Panc1 (cell line): ENCODE measurements at regions not wholly inside any gene's neighbourhood (a gene's known extent, or its start where the extent isn't known, plus 50 kb on each side); places are given as distances from the start of the nearest gene placed in this dataset.

Experiments used
- ATAC-seq: fragments of 200-7000 bp; cut with Tn5 transposase; 2 replicates; pipeline ENCODE4 v1.9.1; 2020; ENCODE audit warnings: mild to moderate bottlenecking, moderate library complexity
- BruUV-seq: library from RNA; stranded (reverse); fragments of 400-500 nt; replicated peaks from 2 replicates; lab custom pipeline; 2021; lab: Mats Ljungman, UMichigan
- CTCF ChIA-PET: fragments of 300-600 bp; sonication (Branson Sonifier 250); formaldehyde crosslinking; loops from one replicate; lab custom pipeline; 2022; ENCODE audit warnings: antibody characterized with exemption; lab: Charles Lee
- POLR2A ChIA-PET: fragments of 300-600 bp; sonication (Branson Sonifier 250); formaldehyde crosslinking; loops from one replicate; lab custom pipeline; 2022; ENCODE audit warnings: antibody characterized with exemption; lab: Charles Lee
- DNase-seq: peaks from one replicate; pipeline ENCODE4 v3.0.0-alpha.2; 2010; ENCODE audit warnings: low read depth, low spot score
- H3K27ac ChIP-seq: 2 replicates; pipeline ENCODE4 v1.5.1; 2011; ENCODE audit warnings: mild to moderate bottlenecking, low read length, inconsistent platforms
- H3K27me3 ChIP-seq: fragments of 200-500 bp; sonication (Bioruptor generic); 2 replicates; pipeline ENCODE4 v1.6.0; 2014; ENCODE audit warnings: low read length, inconsistent platforms; ENCODE audit not compliant: control insufficient read depth, insufficient read depth
- H3K36me3 ChIP-seq: fragments of 200-500 bp; sonication (Bioruptor generic); 2 replicates; pipeline ENCODE4 v1.5.1; 2014; ENCODE audit warnings: inconsistent platforms, mild to moderate bottlenecking, low read length, moderate library complexity; ENCODE audit not compliant: control insufficient read depth, insufficient read depth
- H3K4me1 ChIP-seq: 2 replicates; pipeline ENCODE4 v1.5.1; 2011; ENCODE audit warnings: inconsistent platforms, mild to moderate bottlenecking, low read length, moderate library complexity; ENCODE audit not compliant: control insufficient read depth, insufficient read depth
- H3K4me3 ChIP-seq, 2 experiments: 2 replicates each; pipeline ENCODE4 v1.5.1; 2011 to 2012; ENCODE audit warnings: low read depth in 2 of 2, low read length in 2 of 2, mild to moderate bottlenecking in 2 of 2, inconsistent platforms in 1 of 2, moderate library complexity in 1 of 2
- H3K9me3 ChIP-seq: fragments of 200-500 bp; sonication (Bioruptor generic); 2 replicates; pipeline ENCODE4 v1.5.1; 2014; ENCODE audit warnings: low read depth, mild to moderate bottlenecking, inconsistent platforms, low read length, moderate library complexity; ENCODE audit not compliant: control insufficient read depth, insufficient read depth
- CTCF ChIP-seq: fragments of 450-650 bp; IDR thresholded peaks from 2 replicates; pipeline ENCODE4 v1.5.1; 2017; ENCODE audit warnings: mild to moderate bottlenecking
- POLR2AphosphoS5 ChIP-seq: IDR thresholded peaks from 2 replicates; pipeline ENCODE4 v1.6.1; 2012; ENCODE audit warnings: mild to moderate bottlenecking, low read depth, low read length, moderate library complexity
- SIN3A ChIP-seq: IDR thresholded peaks from 2 replicates; pipeline ENCODE4 v1.6.1; 2012; ENCODE audit warnings: low read depth, mild to moderate bottlenecking, low read length, moderate library complexity, borderline replicate concordance; ENCODE audit not compliant: insufficient read depth
- TCF7L2 ChIP-seq: IDR thresholded peaks from 2 replicates; pipeline ENCODE4 v1.6.1; 2011; ENCODE audit warnings: mild to moderate bottlenecking, low read depth, low read length, inconsistent platforms
- in situ Hi-C: cut with HindIII; loops from 2 replicates; pipeline ENCODE4 v1.10.0; 2016; ENCODE audit warnings: low sequenced_read_pairs, low pct_unique_long_range_greater_than_20kb
- intact Hi-C: fragments of 100-400 bp; cut with micrococcal nuclease; formaldehyde crosslinking; loops from one replicate; pipeline ENCODE4 v1.10.0; 2022; ENCODE audit not compliant: unreplicated experiment
- TF ChIP-seq, protein P1 (sequence below), 2 experiments: IDR thresholded peaks; 2 replicates each; pipeline ENCODE4 v1.6.1; 2011 to 2012; ENCODE audit warnings: low read depth in 2 of 2, control low read depth in 1 of 2, low read length in 1 of 2, mild to moderate bottlenecking in 1 of 2, moderate library complexity in 1 of 2; ENCODE audit not compliant: insufficient read depth in 1 of 2

DNA sequence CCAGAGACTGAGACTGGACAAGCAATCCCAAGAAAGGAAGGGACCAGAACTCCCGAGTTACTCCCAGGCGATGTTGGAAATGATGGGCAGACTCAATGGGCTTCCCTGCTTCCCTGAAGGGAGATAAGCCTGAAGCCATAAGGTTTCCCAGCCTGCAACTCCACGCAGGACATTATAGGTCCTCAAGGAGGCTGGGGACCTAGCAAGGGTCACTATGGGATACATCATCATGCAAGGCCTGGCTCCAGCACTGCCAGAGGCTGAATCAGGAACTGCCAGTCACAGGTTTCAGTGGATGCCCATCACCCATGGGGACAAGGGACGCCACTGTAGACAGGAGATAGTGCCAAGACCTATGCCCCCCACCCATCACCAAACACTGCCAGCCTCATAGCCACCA is 338.7 kb downstream of the IRS2 start:
- ChIA-PET CTCF (no interaction called here), POLR2A (no interaction called here)
- no peak for ATAC-seq
- TF ChIP-seq SIN3A (no peak), TCF7L2 (no peak), POLR2AphosphoS5 (no peak), CTCF (no peak)
- TF ChIP-seq, protein P1, sequence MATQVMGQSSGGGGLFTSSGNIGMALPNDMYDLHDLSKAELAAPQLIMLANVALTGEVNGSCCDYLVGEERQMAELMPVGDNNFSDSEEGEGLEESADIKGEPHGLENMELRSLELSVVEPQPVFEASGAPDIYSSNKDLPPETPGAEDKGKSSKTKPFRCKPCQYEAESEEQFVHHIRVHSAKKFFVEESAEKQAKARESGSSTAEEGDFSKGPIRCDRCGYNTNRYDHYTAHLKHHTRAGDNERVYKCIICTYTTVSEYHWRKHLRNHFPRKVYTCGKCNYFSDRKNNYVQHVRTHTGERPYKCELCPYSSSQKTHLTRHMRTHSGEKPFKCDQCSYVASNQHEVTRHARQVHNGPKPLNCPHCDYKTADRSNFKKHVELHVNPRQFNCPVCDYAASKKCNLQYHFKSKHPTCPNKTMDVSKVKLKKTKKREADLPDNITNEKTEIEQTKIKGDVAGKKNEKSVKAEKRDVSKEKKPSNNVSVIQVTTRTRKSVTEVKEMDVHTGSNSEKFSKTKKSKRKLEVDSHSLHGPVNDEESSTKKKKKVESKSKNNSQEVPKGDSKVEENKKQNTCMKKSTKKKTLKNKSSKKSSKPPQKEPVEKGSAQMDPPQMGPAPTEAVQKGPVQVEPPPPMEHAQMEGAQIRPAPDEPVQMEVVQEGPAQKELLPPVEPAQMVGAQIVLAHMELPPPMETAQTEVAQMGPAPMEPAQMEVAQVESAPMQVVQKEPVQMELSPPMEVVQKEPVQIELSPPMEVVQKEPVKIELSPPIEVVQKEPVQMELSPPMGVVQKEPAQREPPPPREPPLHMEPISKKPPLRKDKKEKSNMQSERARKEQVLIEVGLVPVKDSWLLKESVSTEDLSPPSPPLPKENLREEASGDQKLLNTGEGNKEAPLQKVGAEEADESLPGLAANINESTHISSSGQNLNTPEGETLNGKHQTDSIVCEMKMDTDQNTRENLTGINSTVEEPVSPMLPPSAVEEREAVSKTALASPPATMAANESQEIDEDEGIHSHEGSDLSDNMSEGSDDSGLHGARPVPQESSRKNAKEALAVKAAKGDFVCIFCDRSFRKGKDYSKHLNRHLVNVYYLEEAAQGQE (IDR thresholded peaks at IDR 0.05; ENCODE audit: insufficient read depth in 1 of 2, low read depth in 2 of 2, low read length in 1 of 2), result no peak
- H3K27ac ChIP-seq, result no peak overlapping the region
- H3K4me3 ChIP-seq, result no peak overlapping the region
- H3K9me3 ChIP-seq, result no peaks in the 10 kb centered on the region
- in situ Hi-C loops (no loop called here), intact Hi-C loops (no loop called here)
- no peak for DNase-seq
- no peaks in the 10 kb centered on the region for H3K36me3 ChIP-seq
- no TSS peak for BruUV-seq
- H3K4me1 ChIP-seq, result no peaks in the 10 kb centered on the region
- no peaks in the 10 kb centered on the region for H3K27me3 ChIP-seq

- Histone ChIP-seq H3K9me3 (no peaks in the 10 kb centered on the region), H3K4me1 (no peaks in the 10 kb centered on the region), H3K36me3 (no peaks in the 10 kb centered on the region), H3K27ac (no peak overlapping the region), H3K4me3 (no peak overlapping the region), H3K27me3 (no peaks in the 10 kb centered on the region)
- TF ChIP-seq, protein P1 (IDR thresholded peaks at IDR 0.05; ENCODE audit: insufficient read depth in 1 of 2, low read depth in 2 of 2, low read length in 1 of 2), result no peak
- TF ChIP-seq TCF7L2 (no peak), SIN3A (no peak), POLR2AphosphoS5 (no peak), CTCF (no peak)
- ATAC-seq, result no peak
- DNase-seq, result no peak
- POLR2A ChIA-PET, result no interaction called here
- CTCF ChIA-PET, result no interaction called here
- in situ Hi-C loops, result no loop called here
- intact Hi-C loops, result no loop called here
- no TSS peak for BruUV-seq
These were observed 346.1 kb downstream of the IRS2 start for GRCh38 chr13:109440320-109440719.
